NB4 (cell line): ENCODE measurements at regions not wholly inside any gene's neighbourhood (a gene's known extent, or its start where the extent isn't known, plus 50 kb on each side); places are given as distances from the start of the nearest gene placed in this dataset.

Source experiments
- DNase-seq: peaks from one replicate; pipeline ENCODE4 v3.0.0; 2010; ENCODE audit warnings: low read depth
- H3K4me3 ChIP-seq: one replicate; pipeline ENCODE4 v1.5.1; 2011; ENCODE audit warnings: mild to moderate bottlenecking, low read depth, low read length, moderate library complexity
- CTCF ChIP-seq: IDR thresholded peaks from one replicate; pipeline ENCODE4 v1.5.1; 2012; ENCODE audit warnings: low read depth, low read length
- MAX ChIP-seq: IDR thresholded peaks from 2 replicates; pipeline ENCODE4 v1.6.1; 2011; ENCODE audit warnings: low read depth, low read length
- MYC ChIP-seq: IDR thresholded peaks from 2 replicates; pipeline ENCODE4 v1.6.1; 2011; ENCODE audit warnings: low read depth, low read length
- POLR2A ChIP-seq: IDR thresholded peaks from 2 replicates; pipeline ENCODE4 v1.6.1; 2011; ENCODE audit warnings: mild to moderate bottlenecking; ENCODE audit not compliant: insufficient read length; ENCODE audit errors: extremely low read depth

- DNase-seq, result no peak
- TF ChIP-seq CTCF, result no peak
- no peak overlapping the region for H3K4me3 ChIP-seq
Measured at GRCh38 chr2:144668493-144669110, 148.7 kb upstream of the ZEB2 start.

GRCh38 chr2:144666032-144666431 is 146.1 kb upstream of the ZEB2 start:
- peak; percentile 75 for DNase-seq
- H3K4me3 ChIP-seq, result no peak overlapping the region
- TF ChIP-seq POLR2A (no peak), MYC (no peak), MAX (no peak), CTCF (no peak)

GRCh38 chr2:144663207-144663606 is 143.3 kb upstream of the ZEB2 start:
- H3K4me3 ChIP-seq, result no peak overlapping the region
- TF ChIP-seq MYC, result no peak
- TF ChIP-seq CTCF, result no peak
- TF ChIP-seq POLR2A, result no peak
- no peak for TF ChIP-seq MAX
- peak; percentile 72 for DNase-seq

GRCh38 chr2:144660518-144661316 is 140.8 kb upstream of the ZEB2 start:
- H3K4me3 ChIP-seq, result no peak overlapping the region
- TF ChIP-seq MAX (no peak), POLR2A (no peak), MYC (no peak), CTCF (no peak)
- DNase-seq, result peak; percentile 81

GRCh38 chr2:144659731-144660275 is 139.9 kb upstream of the ZEB2 start:
- no peak for TF ChIP-seq MYC
- no peak for TF ChIP-seq CTCF
- TF ChIP-seq POLR2A, result no peak
- TF ChIP-seq MAX, result no peak
- peak; percentile 73 for DNase-seq

GRCh38 chr2:144654523-144654922 is 134.6 kb upstream of the ZEB2 start:
- no peak for DNase-seq
- H3K4me3 ChIP-seq, result no peak overlapping the region
- TF ChIP-seq MYC (no peak), MAX (no peak), CTCF (no peak), POLR2A (no peak)

More at GRCh38 chr2:144659731-144660275, 139.9 kb upstream of the ZEB2 start:
- no peak overlapping the region for H3K4me3 ChIP-seq
